SJCRH30 (cell line): ENCODE measurements at regions not wholly inside any gene's neighbourhood (a gene's known extent, or its start where the extent isn't known, plus 50 kb on each side); places are given as distances from the start of the nearest gene placed in this dataset.
"Not testable (repeated sequence)": the region's sequence is repeated elsewhere in the genome, so short reads cannot be mapped to it uniquely, and the experiment has no call there.

Experiments used
- DNase-seq, 2 experiments: peaks; one replicate each; pipeline ENCODE4 v3.0.0-alpha.2; 2015 to 2020
- H3K27ac ChIP-seq: fragments of 250-450 bp; sonication (Bioruptor Pico); 2 replicates; pipeline ENCODE4 v1.5.1; 2020; ENCODE audit warnings: mild to moderate bottlenecking, moderate library complexity
- H3K27me3 ChIP-seq: fragments of 250-450 bp; sonication (Bioruptor Pico); 2 replicates; pipeline ENCODE4 v1.5.1; 2020; ENCODE audit warnings: mild to moderate bottlenecking, moderate library complexity
- H3K36me3 ChIP-seq: fragments of 250-450 bp; sonication (Bioruptor Pico); 2 replicates; pipeline ENCODE4 v1.5.1; 2020; ENCODE audit warnings: mild to moderate bottlenecking, moderate library complexity
- H3K4me1 ChIP-seq: fragments of 250-450 bp; sonication (Bioruptor Pico); 2 replicates; pipeline ENCODE4 v1.5.1; 2020; ENCODE audit warnings: mild to moderate bottlenecking, moderate library complexity
- H3K4me3 ChIP-seq: fragments of 250-450 bp; sonication (Bioruptor Pico); 2 replicates; pipeline ENCODE4 v1.5.1; 2020; ENCODE audit warnings: mild to moderate bottlenecking, moderate library complexity
- H3K9me3 ChIP-seq: fragments of 250-450 bp; sonication (Bioruptor Pico); replicated peaks from 2 replicates; pipeline ENCODE4 v1.5.1; 2020; ENCODE audit warnings: mild to moderate bottlenecking, moderate library complexity

DNA sequence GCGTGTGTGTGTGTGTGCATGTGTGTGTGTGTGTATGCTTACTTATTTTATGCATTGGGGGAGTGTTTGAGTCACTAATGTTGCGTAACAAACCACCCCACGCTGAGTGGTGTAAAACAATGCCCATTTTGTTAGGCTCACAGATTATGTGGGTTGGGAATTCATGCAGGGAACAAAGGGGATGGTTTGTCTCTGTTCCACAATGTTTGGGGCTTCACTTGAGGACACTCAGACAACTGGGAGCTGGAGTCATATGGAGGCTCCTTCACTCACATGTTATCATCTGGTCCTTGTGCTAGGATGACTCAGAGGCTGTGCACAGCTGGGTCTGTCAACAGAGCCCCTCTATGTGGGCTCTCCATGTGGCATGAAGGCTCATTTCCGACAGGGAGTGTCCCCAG lies 51.3 kb upstream of the LARGE1 start:
- Histone ChIP-seq H3K27ac (peak overlapping the region; percentile 68), H3K4me1 (peaks cover 14% of the 10 kb centered on the region), H3K27me3 (no peaks in the 10 kb centered on the region), H3K9me3 (no peaks in the 10 kb centered on the region), H3K36me3 (no peaks in the 10 kb centered on the region), H3K4me3 (no peak overlapping the region)
- peak; percentile 86 to 92 for DNase-seq

DNA sequence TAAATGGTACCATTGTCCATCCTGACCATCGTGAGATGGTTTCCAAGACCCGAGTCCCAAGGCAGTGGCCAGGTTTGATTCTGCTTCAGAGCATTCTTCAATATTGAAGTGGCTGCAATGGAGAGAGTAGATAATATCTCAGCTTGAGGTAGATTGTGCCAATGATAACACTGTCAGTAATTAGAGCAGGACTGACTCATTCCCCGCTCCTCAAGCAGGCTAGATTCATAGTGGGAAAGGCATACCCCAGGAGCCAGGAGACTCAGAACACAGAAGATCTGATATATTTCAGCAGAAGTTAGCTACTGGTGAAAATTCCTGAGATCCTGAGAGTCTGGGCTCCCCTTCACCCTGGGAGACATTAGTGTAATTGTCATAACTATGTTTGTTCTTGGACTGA lies 55.6 kb upstream of the LARGE1 start:
- H3K27me3 ChIP-seq = no peaks in the 10 kb centered on the region
- H3K27ac ChIP-seq = no peak overlapping the region
- H3K4me3 ChIP-seq = no peak overlapping the region
- no peak for DNase-seq
- peaks cover 14% of the 10 kb centered on the region for H3K4me1 ChIP-seq
- no peaks in the 10 kb centered on the region for H3K36me3 ChIP-seq
- H3K9me3 ChIP-seq = no peaks in the 10 kb centered on the region

DNA sequence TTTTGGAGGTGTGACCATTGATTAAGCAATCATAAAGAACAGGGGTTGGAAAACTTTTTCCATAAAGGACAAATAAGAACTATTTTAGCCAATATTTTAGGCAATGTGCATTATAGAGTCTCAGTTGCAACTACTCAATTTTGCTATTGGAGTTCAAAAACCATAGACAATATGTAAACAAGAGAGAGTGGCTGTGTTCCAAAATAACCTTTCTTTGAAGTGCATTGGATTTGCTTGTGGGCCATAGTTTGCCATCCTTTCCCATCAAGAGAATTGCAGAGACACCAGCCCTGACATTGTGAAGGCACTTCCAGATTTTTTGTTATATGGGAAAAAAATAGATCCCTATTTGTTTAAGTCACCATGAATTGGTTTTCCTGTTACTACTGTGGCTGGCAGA lies 63.3 kb upstream of the LARGE1 start:
- Histone ChIP-seq H3K4me3 (no peak overlapping the region), H3K4me1 (no peaks in the 10 kb centered on the region), H3K27me3 (no peaks in the 10 kb centered on the region), H3K27ac (no peak overlapping the region), H3K9me3 (no peaks in the 10 kb centered on the region), H3K36me3 (no peaks in the 10 kb centered on the region)
- no peak for DNase-seq

DNA sequence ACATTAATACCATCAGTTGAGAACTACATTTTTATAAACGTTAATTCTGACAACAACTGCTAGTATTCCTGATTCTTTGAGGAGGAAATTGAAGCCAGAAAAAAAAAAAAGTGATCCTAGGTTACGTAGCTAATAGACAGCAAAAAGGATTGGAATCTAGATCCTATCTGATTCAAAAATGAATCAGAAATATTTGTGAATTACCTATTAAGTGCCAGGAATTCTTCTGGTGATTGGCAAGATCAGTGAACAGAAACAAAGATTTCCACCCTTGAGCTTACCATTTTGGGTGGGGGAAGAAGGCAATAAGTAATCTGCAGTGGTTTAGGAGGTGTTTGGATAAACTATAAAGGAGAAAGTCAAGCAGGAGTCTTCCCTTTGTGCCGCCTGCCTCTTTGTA lies 63.9 kb upstream of the LARGE1 start:
- no peaks in the 10 kb centered on the region for H3K9me3 ChIP-seq
- no peaks in the 10 kb centered on the region for H3K4me1 ChIP-seq
- H3K4me3 ChIP-seq = no peak overlapping the region
- no peaks in the 10 kb centered on the region for H3K36me3 ChIP-seq
- H3K27me3 ChIP-seq = no peaks in the 10 kb centered on the region
- H3K27ac ChIP-seq = no peak overlapping the region
- DNase-seq = no peak

DNA sequence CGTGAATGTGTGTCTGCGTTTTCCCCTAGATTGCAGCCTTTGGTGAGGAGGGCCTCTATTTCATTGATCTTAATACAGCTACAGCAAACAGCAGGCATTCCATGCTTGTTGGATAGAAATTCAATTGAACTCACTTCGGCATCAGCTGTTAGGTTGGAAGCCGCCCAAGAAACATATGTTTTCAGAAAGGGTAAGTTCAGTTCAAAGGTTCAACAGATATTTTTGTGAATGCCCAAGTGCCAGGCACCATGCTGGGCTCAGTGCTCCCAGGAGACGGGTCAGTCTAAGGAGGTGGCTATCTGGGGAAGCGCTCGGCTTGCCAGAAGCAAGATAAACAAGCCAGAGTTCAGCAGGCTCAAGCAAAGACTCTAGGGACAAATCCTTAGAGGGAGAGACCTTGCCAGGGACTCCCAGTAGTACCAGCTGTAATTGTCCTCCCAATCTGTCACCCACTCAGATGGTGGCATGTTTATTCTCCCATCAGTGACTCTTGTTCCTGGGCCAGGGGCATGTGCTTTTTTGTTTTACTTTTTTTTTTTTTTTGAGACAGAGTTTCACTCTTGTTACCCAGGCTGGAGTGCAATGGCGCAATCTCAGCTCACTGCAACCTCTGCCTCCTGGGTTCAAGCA lies 64.5 kb upstream of the LARGE1 start:
- Histone ChIP-seq H3K9me3 (no peaks in the 10 kb centered on the region), H3K4me1 (no peaks in the 10 kb centered on the region), H3K27ac (no peak overlapping the region), H3K4me3 (no peak overlapping the region), H3K36me3 (no peaks in the 10 kb centered on the region), H3K27me3 (no peaks in the 10 kb centered on the region)
- DNase-seq = peak in 1 of 2 experiments; percentile 20

DNA sequence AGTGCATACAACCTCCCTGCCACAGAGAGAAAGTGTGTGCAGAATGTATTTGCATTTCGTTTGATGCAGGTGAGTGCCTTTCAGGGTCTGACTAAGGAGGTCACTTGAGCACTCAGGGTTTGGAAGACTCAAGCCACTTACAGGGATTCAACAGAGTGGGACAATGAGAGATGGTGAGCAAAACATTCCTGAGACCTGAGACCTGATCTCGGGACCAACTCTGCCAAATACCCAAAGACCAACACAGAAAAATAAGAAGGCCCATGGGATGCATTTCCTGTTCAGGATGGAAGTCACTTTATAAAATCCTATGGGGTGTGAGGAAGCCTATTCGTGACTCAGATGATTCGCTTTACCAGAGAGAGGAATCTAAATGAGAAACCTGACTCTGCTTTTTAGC lies 65.2 kb upstream of the LARGE1 start:
- Histone ChIP-seq H3K4me1 (no peaks in the 10 kb centered on the region), H3K36me3 (no peaks in the 10 kb centered on the region), H3K9me3 (no peaks in the 10 kb centered on the region), H3K27me3 (no peaks in the 10 kb centered on the region), H3K27ac (no peak overlapping the region), H3K4me3 (no peak overlapping the region)
- no peak for DNase-seq

DNA sequence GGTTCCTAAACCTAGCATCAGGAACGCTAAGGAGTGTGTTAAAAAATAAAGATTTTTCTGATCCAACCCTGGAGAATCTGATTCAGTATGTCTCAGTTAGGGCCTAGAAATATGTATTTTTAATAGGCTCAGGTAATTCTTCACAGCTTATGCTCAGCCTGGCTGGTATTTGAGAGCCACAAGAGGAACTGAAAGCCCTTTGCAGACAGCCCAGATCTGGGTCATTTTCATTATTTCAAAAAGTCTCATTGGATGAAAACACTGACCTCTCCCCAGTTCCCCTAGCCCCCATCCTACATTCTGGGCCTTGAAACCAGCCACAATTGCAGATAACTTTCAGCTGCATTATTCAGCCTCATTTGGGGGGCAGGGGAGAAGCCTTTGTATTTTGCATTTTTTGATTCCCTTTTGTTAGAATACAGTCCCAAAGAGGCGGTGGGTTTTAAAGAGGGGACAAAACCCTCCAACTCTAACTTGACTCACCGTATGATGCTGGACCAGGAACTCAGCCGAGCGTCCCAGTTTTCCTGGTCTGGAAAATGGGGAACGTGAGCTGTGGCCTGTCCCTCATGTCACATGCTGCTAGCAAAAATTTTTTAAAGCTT lies 66.0 kb upstream of the LARGE1 start:
- Histone ChIP-seq H3K4me3 (no peak overlapping the region), H3K9me3 (no peaks in the 10 kb centered on the region), H3K36me3 (no peaks in the 10 kb centered on the region), H3K27ac (no peak overlapping the region), H3K4me1 (no peaks in the 10 kb centered on the region), H3K27me3 (no peaks in the 10 kb centered on the region)
- DNase-seq = no peak

DNA sequence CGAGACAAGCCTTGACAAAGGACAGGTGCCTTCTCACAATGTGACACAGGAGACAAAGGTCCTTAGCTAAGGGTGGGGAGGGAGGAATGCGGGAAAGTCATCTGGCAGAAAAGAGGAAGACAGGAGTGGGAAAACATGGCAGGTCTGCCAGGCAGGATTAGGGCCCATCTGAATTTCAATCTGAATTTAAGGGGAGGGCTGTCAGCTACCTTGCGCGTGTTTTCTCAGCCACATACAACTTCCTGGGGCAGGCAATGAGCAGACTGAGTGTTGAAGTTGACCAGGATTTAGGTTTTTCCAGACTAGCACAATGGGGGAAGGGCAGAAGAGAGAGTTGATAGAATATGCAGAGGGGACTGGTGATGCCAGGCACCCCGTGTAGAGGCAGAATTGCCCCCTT lies 66.7 kb upstream of the LARGE1 start:
- H3K9me3 ChIP-seq = no peaks in the 10 kb centered on the region
- no peaks in the 10 kb centered on the region for H3K4me1 ChIP-seq
- no peak for DNase-seq
- no peaks in the 10 kb centered on the region for H3K27me3 ChIP-seq
- no peak overlapping the region for H3K4me3 ChIP-seq
- no peak overlapping the region for H3K27ac ChIP-seq
- no peaks in the 10 kb centered on the region for H3K36me3 ChIP-seq

DNA sequence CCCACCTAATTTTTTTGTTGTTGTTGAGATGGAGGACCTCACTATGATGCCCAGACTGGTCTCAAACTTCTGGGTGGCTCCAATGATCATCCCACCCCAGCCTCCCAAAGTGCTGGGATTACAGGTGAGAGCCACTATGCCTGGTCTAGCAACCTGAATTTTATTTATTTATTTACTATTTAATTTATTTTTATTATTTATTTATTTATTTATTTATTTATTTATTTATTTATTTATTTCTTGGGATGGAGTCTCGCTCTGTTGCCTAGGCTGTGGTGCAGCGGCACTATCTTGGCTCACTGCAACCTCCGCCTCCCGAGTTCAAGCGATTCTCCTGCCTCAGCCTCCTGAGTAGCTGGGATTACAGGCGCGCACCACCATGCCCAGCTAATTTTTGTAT lies 69.0 kb upstream of the LARGE1 start:
- H3K9me3 ChIP-seq, H3K27me3 ChIP-seq, H3K4me3 ChIP-seq, H3K4me1 ChIP-seq, DNase-seq, H3K36me3 ChIP-seq, H3K27ac ChIP-seq: not testable (repeated sequence)

DNA sequence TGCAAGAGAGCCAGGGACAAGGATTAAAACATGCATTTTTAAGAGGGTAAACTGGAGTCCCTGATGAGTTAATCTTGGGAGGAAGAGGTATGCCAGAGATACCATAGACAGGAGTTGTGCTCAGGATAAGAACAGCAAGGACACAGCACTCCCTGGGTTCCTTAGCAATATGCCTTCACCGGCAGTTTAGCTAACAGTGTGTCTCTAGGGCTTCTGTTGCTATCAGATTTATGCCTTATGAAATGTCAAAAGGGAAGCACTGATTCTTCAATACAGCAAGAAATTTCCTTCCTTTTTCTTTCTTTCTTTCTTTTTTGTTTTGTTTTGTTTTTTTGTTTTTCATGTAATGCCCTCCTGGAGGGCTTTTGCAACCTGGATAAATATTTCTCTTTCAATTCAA lies 71.3 kb upstream of the LARGE1 start:
- H3K4me3 ChIP-seq = no peak overlapping the region
- no peaks in the 10 kb centered on the region for H3K36me3 ChIP-seq
- no peaks in the 10 kb centered on the region for H3K9me3 ChIP-seq
- H3K27me3 ChIP-seq = no peaks in the 10 kb centered on the region
- no peak overlapping the region for H3K27ac ChIP-seq
- H3K4me1 ChIP-seq = no peaks in the 10 kb centered on the region
- DNase-seq = no peak

DNA sequence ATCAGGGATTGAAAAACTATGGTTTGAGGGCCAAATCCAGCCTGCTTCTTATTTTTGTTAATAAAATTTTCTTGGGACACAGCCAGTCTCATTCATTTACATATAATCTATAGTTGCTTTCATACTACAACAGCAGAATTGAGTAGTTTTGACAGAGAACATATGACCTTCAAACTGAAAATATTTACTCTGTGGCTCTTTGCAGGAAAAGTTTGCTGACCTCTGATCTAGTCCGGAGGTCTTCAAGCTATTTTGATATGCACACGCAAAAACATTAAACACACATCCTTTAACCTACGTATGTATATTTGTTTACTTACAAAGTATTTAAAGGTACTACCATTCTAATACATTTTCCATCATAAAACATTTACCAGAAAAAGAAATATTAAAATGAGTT lies 76.5 kb upstream of the LARGE1 start:
- H3K9me3 ChIP-seq = no peaks in the 10 kb centered on the region
- H3K36me3 ChIP-seq = no peaks in the 10 kb centered on the region
- no peaks in the 10 kb centered on the region for H3K4me1 ChIP-seq
- no peak for DNase-seq
- no peak overlapping the region for H3K4me3 ChIP-seq
- no peaks in the 10 kb centered on the region for H3K27me3 ChIP-seq
- no peak overlapping the region for H3K27ac ChIP-seq

DNA sequence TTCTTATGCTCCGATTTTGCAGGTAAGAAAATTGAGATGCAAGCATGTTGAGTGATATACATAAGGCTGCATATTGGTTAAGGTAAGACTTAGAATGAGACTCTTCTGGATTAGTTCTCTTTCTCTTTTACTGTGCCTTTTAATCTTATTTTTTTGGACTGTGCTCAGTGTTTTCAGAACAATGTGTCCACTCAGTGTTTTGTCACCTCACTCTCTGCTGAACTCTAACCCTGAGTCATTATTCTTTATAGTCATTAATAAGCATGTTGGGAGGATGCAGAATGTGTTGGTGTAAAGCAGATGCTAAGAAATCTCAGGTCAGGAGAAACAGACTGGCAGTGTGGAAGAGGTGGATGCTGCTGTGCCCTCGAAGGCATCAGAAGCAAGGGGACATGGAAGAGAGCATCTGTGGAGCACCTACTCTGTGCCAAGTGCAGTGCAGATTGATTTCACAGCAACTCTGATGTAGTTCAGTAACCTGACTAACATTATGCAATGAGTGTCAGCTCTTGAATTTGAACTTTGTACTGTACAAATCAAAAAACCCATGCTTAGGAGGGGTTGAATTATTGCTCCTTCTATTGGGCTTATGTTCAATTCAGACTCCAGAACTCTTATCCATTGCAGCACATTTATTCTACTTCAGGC lies 80.7 kb upstream of the LARGE1 start:
- no peaks in the 10 kb centered on the region for H3K36me3 ChIP-seq
- no peak overlapping the region for H3K27ac ChIP-seq
- no peak for DNase-seq
- no peak overlapping the region for H3K4me3 ChIP-seq
- no peaks in the 10 kb centered on the region for H3K27me3 ChIP-seq
- H3K4me1 ChIP-seq = no peaks in the 10 kb centered on the region
- H3K9me3 ChIP-seq = no peaks in the 10 kb centered on the region

DNA sequence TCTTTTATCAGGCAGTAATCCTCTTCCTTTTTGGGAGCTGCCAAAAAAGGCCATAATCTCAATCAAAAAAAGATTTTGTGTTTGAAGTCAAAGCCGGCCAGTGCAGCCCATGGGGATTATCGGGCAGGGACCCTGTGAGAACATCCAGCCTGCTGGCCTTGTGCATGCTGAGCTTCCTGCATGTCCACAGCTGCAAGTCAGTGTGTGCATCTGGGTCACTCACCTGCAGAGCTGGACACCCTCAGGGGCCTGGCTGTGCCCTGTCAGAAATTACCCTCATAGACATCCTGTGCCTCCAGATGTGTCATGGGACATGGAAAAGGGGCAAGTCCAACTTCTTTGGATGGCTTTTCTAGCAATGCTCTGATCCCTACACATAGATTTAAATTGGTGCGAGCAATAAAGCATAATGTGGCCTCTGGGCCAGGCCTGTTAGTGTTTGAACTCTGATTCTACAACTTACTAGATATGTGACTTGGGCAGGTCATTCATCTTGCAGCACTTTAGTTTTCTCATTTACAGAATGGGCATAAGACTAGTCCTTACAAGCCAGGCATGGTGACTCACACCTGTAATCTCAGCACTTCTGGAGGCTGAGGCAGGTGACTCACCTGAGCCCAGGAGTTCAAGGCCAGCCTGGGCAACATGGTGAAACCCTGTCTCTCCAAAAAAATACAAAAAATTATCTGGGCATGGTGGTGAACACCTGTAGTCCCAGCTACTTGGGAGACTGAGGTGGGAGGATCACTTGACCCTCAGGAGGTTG lies 81.6 kb upstream of the LARGE1 start:
- Histone ChIP-seq H3K9me3 (no peaks in the 10 kb centered on the region), H3K27ac (no peak overlapping the region), H3K4me1 (no peaks in the 10 kb centered on the region), H3K4me3 (no peak overlapping the region), H3K36me3 (no peaks in the 10 kb centered on the region), H3K27me3 (no peaks in the 10 kb centered on the region)
- no peak for DNase-seq

DNA sequence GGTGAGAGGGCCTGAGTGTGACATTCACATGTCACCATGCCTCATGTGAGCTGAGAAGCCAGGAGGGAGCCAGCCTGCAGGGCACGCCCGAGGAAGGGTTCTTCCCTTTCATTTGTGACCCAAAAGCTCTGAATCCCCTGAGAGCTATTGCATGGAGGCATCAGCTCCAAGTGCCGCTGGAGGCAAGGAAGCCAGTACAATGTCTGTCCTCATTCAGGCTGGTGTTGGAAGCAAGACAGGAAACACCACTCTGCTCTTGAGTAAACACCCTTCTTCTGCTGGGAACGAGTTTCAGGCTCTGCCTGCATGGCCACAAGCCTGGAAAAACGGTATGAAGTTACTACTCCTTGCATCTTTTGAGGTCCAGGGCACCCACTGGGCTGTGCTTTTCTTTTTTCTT lies 83.8 kb upstream of the LARGE1 start:
- no peaks in the 10 kb centered on the region for H3K9me3 ChIP-seq
- DNase-seq = no peak
- H3K27me3 ChIP-seq = no peaks in the 10 kb centered on the region
- H3K27ac ChIP-seq = no peak overlapping the region
- H3K4me3 ChIP-seq = no peak overlapping the region
- H3K36me3 ChIP-seq = no peaks in the 10 kb centered on the region
- no peaks in the 10 kb centered on the region for H3K4me1 ChIP-seq

DNA sequence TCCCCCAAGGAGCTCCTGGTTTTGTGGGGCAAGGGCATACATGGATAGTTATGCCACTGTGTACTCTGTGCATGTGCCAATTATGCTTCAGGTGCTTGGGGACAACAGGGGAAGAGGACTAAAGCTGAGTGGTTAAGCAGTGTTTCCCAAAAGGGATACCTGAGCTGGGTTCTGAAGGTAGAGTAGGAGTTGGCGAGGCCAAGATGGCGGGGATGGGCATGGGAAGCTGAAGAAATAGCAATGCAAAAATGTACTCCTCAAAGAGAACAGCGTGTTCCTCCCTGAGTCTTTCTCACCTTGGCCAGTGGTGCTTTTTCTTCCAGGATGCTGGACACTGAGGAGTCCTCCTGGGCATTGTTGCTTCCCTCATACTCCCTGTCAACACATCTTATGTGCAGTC lies 90.0 kb upstream of the LARGE1 start:
- H3K27ac ChIP-seq = no peak overlapping the region
- no peaks in the 10 kb centered on the region for H3K36me3 ChIP-seq
- no peak overlapping the region for H3K4me3 ChIP-seq
- H3K27me3 ChIP-seq = no peaks in the 10 kb centered on the region
- no peaks in the 10 kb centered on the region for H3K9me3 ChIP-seq
- no peaks in the 10 kb centered on the region for H3K4me1 ChIP-seq
- DNase-seq = no peak
